Activated CD8-positive, alpha-beta memory T cell treated with anti-CD3 and anti-CD28 coated beads, Interleukin-2, amount 50 U/mL, for 24 hours (primary cell): ENCODE measurements at regions not wholly inside any gene's neighbourhood (a gene's known extent, or its start where the extent isn't known, plus 50 kb on each side); places are given as distances from the start of the nearest gene placed in this dataset.
"Not testable (repeated sequence)": the region's sequence is repeated elsewhere in the genome, so short reads cannot be mapped to it uniquely, and the experiment has no call there.

Source experiments
- DNase-seq: peaks from one replicate; pipeline ENCODE4 v3.0.0-alpha.2; 2020; ENCODE audit errors: extremely low read depth

GRCh38 chr4:170803492-170803891 lies 713.7 kb upstream of the AADAT start:
- DNase-seq, result no peak

GRCh38 chr4:170801771-170802170 lies 712.0 kb upstream of the AADAT start:
- no peak for DNase-seq

- DNase-seq, result no peak
These were observed 704.8 kb upstream of the AADAT start for GRCh38 chr4:170794525-170794924.

- not testable (repeated sequence) for DNase-seq
These were observed 698.8 kb upstream of the AADAT start for GRCh38 chr4:170788540-170789051.

GRCh38 chr4:170777663-170778062 lies 687.9 kb upstream of the AADAT start:
- DNase-seq, result no peak

GRCh38 chr4:170776983-170777382 lies 687.2 kb upstream of the AADAT start:
- no peak for DNase-seq

GRCh38 chr4:170775851-170776250 lies 686.1 kb upstream of the AADAT start:
- DNase-seq, result no peak

GRCh38 chr4:170773709-170774273 lies 684.0 kb upstream of the AADAT start:
- DNase-seq, result no peak

GRCh38 chr4:170772429-170772828 lies 682.7 kb upstream of the AADAT start:
- no peak for DNase-seq

GRCh38 chr4:170770664-170771063 lies 680.9 kb upstream of the AADAT start:
- no peak for DNase-seq

- DNase-seq, result no peak
These were observed 680.1 kb upstream of the AADAT start for GRCh38 chr4:170769862-170770261.

GRCh38 chr4:170758988-170759387 lies 669.2 kb upstream of the AADAT start:
- DNase-seq, result no peak

GRCh38 chr4:170750519-170750918 lies 660.8 kb upstream of the AADAT start:
- no peak for DNase-seq

- no peak for DNase-seq
These were observed 659.2 kb upstream of the AADAT start for GRCh38 chr4:170748975-170749374.

- no peak for DNase-seq
These were observed 653.9 kb upstream of the AADAT start for GRCh38 chr4:170743633-170744032.

- DNase-seq, result no peak
These were observed 652.1 kb upstream of the AADAT start for GRCh38 chr4:170741856-170742255.

- no peak for DNase-seq
These were observed 647.0 kb upstream of the AADAT start for GRCh38 chr4:170736710-170737109.

GRCh38 chr4:170729897-170730296 lies 640.1 kb upstream of the AADAT start:
- DNase-seq, result no peak

- no peak for DNase-seq
These were observed 639.5 kb upstream of the AADAT start for GRCh38 chr4:170729236-170729635.

- DNase-seq, result no peak
These were observed 634.4 kb upstream of the AADAT start for GRCh38 chr4:170724191-170724590.

- no peak for DNase-seq
These were observed 633.4 kb upstream of the AADAT start for GRCh38 chr4:170723171-170723570.

- DNase-seq, result no peak
These were observed 632.1 kb upstream of the AADAT start for GRCh38 chr4:170721812-170722373.

GRCh38 chr4:170716868-170717267 lies 627.1 kb upstream of the AADAT start:
- DNase-seq, result no peak

GRCh38 chr4:170705907-170706306 lies 616.2 kb upstream of the AADAT start:
- no peak for DNase-seq
